Left lung (tissue), 4 donors: ENCODE measurements at regions not wholly inside any gene's neighbourhood (a gene's known extent, or its start where the extent isn't known, plus 50 kb on each side); places are given as distances from the start of the nearest gene placed in this dataset.

ENCODE experiments used
- ATAC-seq: fragments of 200-7000 bp; cut with Tn5 transposase; one replicate; pipeline ENCODE4 v1.9.1; 2020; ENCODE audit warnings: moderate library complexity
- DNase-seq, 4 donors: peaks; one replicate each; pipeline ENCODE4 v3.0.0-alpha.2; 2013 to 2020
- H3K27ac ChIP-seq, 2 donors: fragments of 200-600 bp; sonication (generic) in 1 of 2; one replicate each; pipeline versions ENCODE4 v1.5.0 to v1.8.0; 2020 to 2021
- H3K27me3 ChIP-seq, 2 donors: fragments of 200-600 bp; sonication (generic) in 1 of 2; one replicate each; pipeline versions ENCODE4 v1.5.0 to v1.8.0; 2020 to 2021
- H3K36me3 ChIP-seq, 2 donors: fragments of 200-600 bp; sonication (generic) in 1 of 2; one replicate each; pipeline versions ENCODE4 v1.5.0 to v1.8.0; 2020 to 2021
- H3K4me1 ChIP-seq, 2 donors: fragments of 200-600 bp; one replicate each; pipeline ENCODE4 v1.8.0; 2021
- H3K4me3 ChIP-seq, 2 donors: fragments of 200-600 bp; sonication (generic) in 1 of 2; one replicate each; pipeline versions ENCODE4 v1.5.0 to v1.8.0; 2020 to 2021; ENCODE audit warnings: mild to moderate bottlenecking in 1 of 2
- H3K9me3 ChIP-seq, 2 donors: fragments of 200-600 bp; sonication (generic) in 1 of 2; one replicate each; pipeline versions ENCODE4 v1.5.0 to v1.8.0; 2020 to 2021
- intact Hi-C, 2 donors: fragments of 100-400 bp; cut with DNase I; formaldehyde crosslinking; loops; one replicate each; pipeline versions ENCODE4 v1.11.2 to v1.14.2; 2022
- TF ChIP-seq, protein P1 (sequence below), 2 donors: fragments of 200-600 bp; sonication (generic) in 1 of 2; IDR thresholded peaks; one replicate each; pipeline versions ENCODE4 v1.5.0 to v1.8.0; 2021; ENCODE audit warnings: antibody characterized with exemption in 2 of 2
- donor health status: DM: no; HTN: yes; CAD: no.
- donor health status: DM: no; HTN: no; CAD: no.

DNA sequence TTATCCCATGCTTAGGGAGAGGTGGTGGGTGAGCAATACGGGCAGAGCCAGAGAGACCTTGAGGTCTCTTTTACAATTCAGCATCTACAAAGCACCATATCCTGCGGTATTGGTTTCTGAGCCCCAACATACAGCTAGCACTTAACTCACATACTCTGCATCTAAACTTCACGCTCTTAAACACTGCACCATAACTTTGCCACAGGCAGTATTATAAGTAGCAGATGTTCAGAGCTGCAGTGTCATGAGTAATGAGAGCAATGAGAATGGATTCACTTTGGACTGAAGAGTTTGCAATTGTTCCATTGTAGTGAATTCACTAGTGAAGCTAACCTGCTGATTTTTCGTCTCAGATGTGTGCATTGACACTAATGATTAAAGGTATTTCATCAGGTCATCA lies 93.8 kb downstream of the HS3ST1 start:
- Histone ChIP-seq H3K4me3 (no peak overlapping the region), H3K36me3 (no peaks in the 10 kb centered on the region), H3K27me3 (no peaks in the 10 kb centered on the region), H3K27ac (no peak overlapping the region), H3K9me3 (no peaks in the 10 kb centered on the region), H3K4me1 (no peaks in the 10 kb centered on the region)
- DNase-seq, result no peak
- ATAC-seq, result no peak
- intact Hi-C loops, result no loop called here
- TF ChIP-seq, protein P1, sequence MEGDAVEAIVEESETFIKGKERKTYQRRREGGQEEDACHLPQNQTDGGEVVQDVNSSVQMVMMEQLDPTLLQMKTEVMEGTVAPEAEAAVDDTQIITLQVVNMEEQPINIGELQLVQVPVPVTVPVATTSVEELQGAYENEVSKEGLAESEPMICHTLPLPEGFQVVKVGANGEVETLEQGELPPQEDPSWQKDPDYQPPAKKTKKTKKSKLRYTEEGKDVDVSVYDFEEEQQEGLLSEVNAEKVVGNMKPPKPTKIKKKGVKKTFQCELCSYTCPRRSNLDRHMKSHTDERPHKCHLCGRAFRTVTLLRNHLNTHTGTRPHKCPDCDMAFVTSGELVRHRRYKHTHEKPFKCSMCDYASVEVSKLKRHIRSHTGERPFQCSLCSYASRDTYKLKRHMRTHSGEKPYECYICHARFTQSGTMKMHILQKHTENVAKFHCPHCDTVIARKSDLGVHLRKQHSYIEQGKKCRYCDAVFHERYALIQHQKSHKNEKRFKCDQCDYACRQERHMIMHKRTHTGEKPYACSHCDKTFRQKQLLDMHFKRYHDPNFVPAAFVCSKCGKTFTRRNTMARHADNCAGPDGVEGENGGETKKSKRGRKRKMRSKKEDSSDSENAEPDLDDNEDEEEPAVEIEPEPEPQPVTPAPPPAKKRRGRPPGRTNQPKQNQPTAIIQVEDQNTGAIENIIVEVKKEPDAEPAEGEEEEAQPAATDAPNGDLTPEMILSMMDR (IDR thresholded peaks at IDR 0.05), result no peak

- TF ChIP-seq, protein P1 (IDR thresholded peaks at IDR 0.05), result no peak
- no peaks in the 10 kb centered on the region for H3K27me3 ChIP-seq
- DNase-seq, result no peak
- no peak for ATAC-seq
- H3K4me1 ChIP-seq, result no peaks in the 10 kb centered on the region
- intact Hi-C loops, result no loop called here
- no peak overlapping the region for H3K4me3 ChIP-seq
- H3K9me3 ChIP-seq, result peaks cover 0 to 10% of the 10 kb centered on the region in 2 donors
- H3K36me3 ChIP-seq, result no peaks in the 10 kb centered on the region
- H3K27ac ChIP-seq, result no peak overlapping the region
Measured at GRCh38 chr4:11328401-11328800, 100.3 kb downstream of the HS3ST1 start.

DNA sequence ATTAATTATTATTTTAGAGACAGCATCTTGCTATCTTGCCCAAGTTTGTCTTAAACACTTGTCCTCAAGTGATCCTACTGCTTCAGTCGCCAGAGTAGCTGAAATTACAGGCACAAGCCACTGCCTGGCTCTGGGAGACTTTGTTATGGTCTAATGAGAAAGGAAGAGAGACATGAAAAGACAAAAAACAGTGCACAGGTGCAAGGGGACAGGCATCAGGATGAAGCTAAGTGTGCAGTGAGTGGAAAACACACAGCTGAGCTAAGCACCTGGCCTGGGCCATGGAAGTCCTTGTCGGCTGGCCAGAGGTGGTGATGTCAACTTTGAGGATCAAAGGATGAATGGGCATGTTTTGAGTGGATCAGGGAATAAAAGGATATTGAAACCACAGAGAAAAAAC lies 102.7 kb downstream of the HS3ST1 start:
- Histone ChIP-seq H3K4me1 (no peaks in the 10 kb centered on the region), H3K36me3 (no peaks in the 10 kb centered on the region), H3K27me3 (no peaks in the 10 kb centered on the region), H3K4me3 (no peak overlapping the region), H3K9me3 (peaks cover 0 to 23% of the 10 kb centered on the region in 2 donors), H3K27ac (no peak overlapping the region)
- DNase-seq, result no peak
- intact Hi-C loops, result no loop called here
- no peak for ATAC-seq
- TF ChIP-seq, protein P1 (IDR thresholded peaks at IDR 0.05), result no peak

DNA sequence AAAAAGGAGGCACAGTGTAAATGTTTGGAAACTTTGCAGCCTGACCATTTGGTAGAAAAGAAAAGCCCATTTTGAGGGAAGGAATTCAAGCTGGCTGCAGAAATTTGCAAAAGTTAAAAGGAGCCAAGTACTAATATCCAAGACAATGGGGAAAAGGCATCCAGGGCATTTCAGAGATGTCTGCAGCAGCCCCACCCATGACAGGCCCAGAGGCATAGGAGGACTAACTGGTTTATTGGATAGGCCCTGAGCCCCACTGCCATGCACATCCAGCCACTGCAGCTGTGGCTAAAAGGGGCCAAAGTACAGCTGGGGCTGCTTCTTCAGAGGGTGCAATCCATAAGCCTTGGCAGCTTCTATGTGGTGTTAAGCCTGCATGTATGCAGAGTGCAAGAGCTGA lies 104.9 kb downstream of the HS3ST1 start:
- intact Hi-C loops, result no loop called here
- TF ChIP-seq, protein P1 (IDR thresholded peaks at IDR 0.05), result no peak
- no peaks in the 10 kb centered on the region for H3K27me3 ChIP-seq
- no peak for DNase-seq
- no peak for ATAC-seq
- peaks cover 0 to 23% of the 10 kb centered on the region in 2 donors for H3K9me3 ChIP-seq
- H3K36me3 ChIP-seq, result no peaks in the 10 kb centered on the region
- no peak overlapping the region for H3K4me3 ChIP-seq
- no peak overlapping the region for H3K27ac ChIP-seq
- no peaks in the 10 kb centered on the region for H3K4me1 ChIP-seq

DNA sequence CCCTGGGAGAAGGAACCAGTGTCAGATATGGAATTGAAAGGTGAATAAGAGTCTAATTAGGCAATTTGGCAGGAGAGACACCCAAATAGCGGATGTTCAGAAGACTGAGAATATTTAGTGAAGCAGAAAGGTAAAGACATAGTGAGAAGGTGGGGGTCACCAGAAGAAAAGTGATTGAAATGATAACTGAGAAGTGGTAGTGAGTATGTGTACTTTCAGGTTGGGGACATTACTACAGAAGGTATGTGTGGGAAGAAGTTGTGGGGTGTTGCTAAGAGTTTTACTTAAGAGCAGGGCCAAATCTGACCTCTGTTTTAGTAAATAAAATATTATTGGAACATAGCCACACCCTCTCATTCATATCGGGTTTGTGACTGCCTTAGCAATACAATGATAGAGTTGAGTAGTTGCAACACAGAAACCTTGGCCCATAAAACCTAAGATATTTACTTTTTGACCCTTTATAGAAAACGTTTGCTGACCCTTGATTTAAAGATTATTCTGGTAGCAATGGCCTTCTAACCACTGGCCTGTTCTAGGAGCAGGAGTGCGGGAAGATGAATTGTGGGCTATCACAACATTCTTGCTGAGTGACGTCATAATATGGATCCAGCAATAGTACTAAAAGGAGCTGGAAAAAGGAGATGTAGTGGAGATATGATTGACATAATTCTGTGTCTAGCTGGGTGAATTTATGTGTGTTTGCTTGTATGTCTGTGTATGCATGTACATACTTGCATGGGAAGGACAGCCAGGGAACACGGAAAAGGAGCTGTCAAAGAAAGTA lies 115.3 kb downstream of the HS3ST1 start:
- H3K9me3 ChIP-seq, result no peaks in the 10 kb centered on the region
- H3K27ac ChIP-seq, result no peak overlapping the region
- no peaks in the 10 kb centered on the region for H3K27me3 ChIP-seq
- DNase-seq (no peak), ATAC-seq (no peak)
- H3K4me3 ChIP-seq, result no peak overlapping the region
- H3K4me1 ChIP-seq, result no peaks in the 10 kb centered on the region
- intact Hi-C loops, result no loop called here
- TF ChIP-seq, protein P1 (IDR thresholded peaks at IDR 0.05), result no peak
- H3K36me3 ChIP-seq, result no peaks in the 10 kb centered on the region
